ENCODE measurements at regions not wholly inside any gene's neighbourhood (a gene's known extent, or its start where the extent isn't known, plus 50 kb on each side); places are given as distances from the start of the nearest gene placed in this dataset.

- WGBS (ENCODE audit: low lambda C conversion rate) = 91% methylated on average over 3 of the region's 3 CpGs
- H3K9me2 ChIP-seq = no peaks in the 10 kb centered on the region
- DNase-seq = no peak
- no peaks in the 10 kb centered on the region for H3K36me3 ChIP-seq (replicated peaks in 1 of 2; ENCODE audit: control insufficient read depth in 1 of 2, insufficient read depth in 2 of 2, low read length in 1 of 2)
- H3K27ac ChIP-seq (ENCODE audit: low read depth in 2 of 2, low read length in 1 of 2) = no peak overlapping the region
- H3K4me1 ChIP-seq (ENCODE audit: control insufficient read depth in 1 of 2, insufficient read depth in 2 of 2, low read depth in 1 of 2, low read length in 1 of 2) = peaks cover 9 to 23% of the 10 kb centered on the region in 2 experiments; a peak in 2 of 4 replicates
- no peak for TF ChIP-seq MAX (IDR thresholded peaks at IDR 0.05; ENCODE audit: low read depth)
- no peak for TF ChIP-seq SIN3A (IDR thresholded peaks at IDR 0.05; ENCODE audit: borderline replicate concordance, low read depth, low read length)
- TF ChIP-seq RXRA (IDR thresholded peaks at IDR 0.05; ENCODE audit: borderline replicate concordance, low read depth) = no peak
- TF ChIP-seq ZBTB33 (IDR thresholded peaks at IDR 0.05; ENCODE audit: borderline replicate concordance, low read depth) = no peak
- no peak for TF ChIP-seq NFIC (IDR thresholded peaks at IDR 0.05; ENCODE audit: borderline replicate concordance)
- no peak for TF ChIP-seq USF1 (IDR thresholded peaks at IDR 0.05; ENCODE audit: borderline replicate concordance, low read depth)
- no peak for TF ChIP-seq SMC3 (IDR thresholded peaks at IDR 0.05; ENCODE audit: low read depth, low read length)
- TF ChIP-seq USF2 (IDR thresholded peaks at IDR 0.05; ENCODE audit: borderline replicate concordance, low read depth, low read length) = no peak
- TF ChIP-seq TEAD4 (IDR thresholded peaks at IDR 0.05; ENCODE audit: borderline replicate concordance, insufficient read depth) = no peak
- no peak for TF ChIP-seq POLR2AphosphoS5 (IDR thresholded peaks at IDR 0.05; ENCODE audit: low read depth, low read length)
- TF ChIP-seq IRF3 (IDR thresholded peaks at IDR 0.05; ENCODE audit: low read depth, low read length) = no peak
- TF ChIP-seq EZH2phosphoT487 (IDR thresholded peaks at IDR 0.05; ENCODE audit: borderline replicate concordance, low read depth) = no peak
- TF ChIP-seq RCOR1 (IDR thresholded peaks at IDR 0.05; ENCODE audit: low read length) = no peak
- no peak for TF ChIP-seq GATA2 (CRISPR knock-in tag; IDR thresholded peaks at IDR 0.05)
- no peak for TF ChIP-seq RAD21 (IDR thresholded peaks at IDR 0.05; ENCODE audit: low read length)
- H3K27me3 ChIP-seq (ENCODE audit: insufficient read depth) = no peaks in the 10 kb centered on the region
- H3F3A ChIP-seq (replicated peaks; ENCODE audit: insufficient read depth) = peaks cover 11% of the 10 kb centered on the region
- H4K20me1 ChIP-seq (ENCODE audit: insufficient read depth) = no peaks in the 10 kb centered on the region
- no peak overlapping the region for H3K4me3 ChIP-seq (ENCODE audit: low read depth in 2 of 2, low read length in 1 of 2)
- no peaks in the 10 kb centered on the region for H3K79me2 ChIP-seq (ENCODE audit: insufficient read depth)
- POLR2A ChIA-PET = no interaction called here
- H3K9me3 ChIP-seq = no peaks in the 10 kb centered on the region
- CTCF ChIA-PET = interaction anchor here (1.4 kb wide), 1 partner anchor 17 kb away, joined by 3 read pairs; no protein-coding TSS in a partner anchor
- H2AFZ ChIP-seq (ENCODE audit: low read depth) = no peak overlapping the region
- no peak overlapping the region for H3K4me2 ChIP-seq
- H3K9ac ChIP-seq = no peak overlapping the region
Measured at GRCh38 chr12:75786070-75786469, 245.5 kb downstream of the PHLDA1 start.
